NCI-H82 treated with DMSO at 0.1 percent for 48 hours (cell line): ENCODE measurements at regions not wholly inside any gene's neighbourhood (a gene's known extent, or its start where the extent isn't known, plus 50 kb on each side); places are given as distances from the start of the nearest gene placed in this dataset.
"Not testable (repeated sequence)": the region's sequence is repeated elsewhere in the genome, so short reads cannot be mapped to it uniquely, and the experiment has no call there.

ENCODE experiments used
- DNase-seq: peaks from one replicate; lab custom pipeline; 2025; ENCODE audit not compliant: unreplicated experiment; lab: John Stamatoyannopoulos, UW

DNA sequence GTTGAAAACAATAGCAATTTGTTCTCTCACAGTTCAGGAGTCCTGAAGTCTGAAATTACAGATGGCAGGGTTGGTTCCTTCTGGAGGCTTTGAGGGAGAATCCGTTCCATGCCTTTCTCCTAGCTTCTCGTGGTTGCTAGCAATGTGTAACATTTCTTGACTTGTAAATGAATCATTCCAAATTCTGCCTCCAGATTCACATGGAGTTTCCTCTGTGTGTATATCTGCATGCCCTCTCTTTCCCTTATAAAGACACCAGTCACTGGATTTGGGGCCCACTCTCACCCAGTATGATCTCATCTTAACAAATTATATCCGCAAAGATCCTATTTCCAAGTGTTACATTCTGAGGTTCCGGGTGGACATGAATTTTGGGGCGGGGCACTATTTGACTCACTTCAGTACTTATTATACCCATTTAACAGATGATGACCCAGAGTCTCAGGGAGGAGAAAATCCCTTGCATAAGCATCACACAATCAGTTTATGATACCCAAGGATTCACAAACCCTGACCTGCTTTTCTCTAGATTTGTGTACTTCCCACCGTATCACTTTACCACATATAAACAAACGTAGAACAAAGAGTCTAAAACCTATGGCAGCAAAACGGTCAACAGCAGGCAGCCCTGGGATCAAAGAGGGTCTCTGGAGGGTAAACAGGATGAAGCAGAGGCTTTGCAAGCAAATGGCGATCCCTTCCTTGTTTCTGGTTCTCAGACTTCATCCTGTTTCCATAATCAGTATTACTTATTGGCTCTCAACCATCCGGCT is 93.7 kb downstream of the C9orf152 start:
- peak; percentile 3 for DNase-seq

- DNase-seq, result no peak
Observed at GRCh38 chr9:110114859-110115201, 93.1 kb downstream of the C9orf152 start.

DNA sequence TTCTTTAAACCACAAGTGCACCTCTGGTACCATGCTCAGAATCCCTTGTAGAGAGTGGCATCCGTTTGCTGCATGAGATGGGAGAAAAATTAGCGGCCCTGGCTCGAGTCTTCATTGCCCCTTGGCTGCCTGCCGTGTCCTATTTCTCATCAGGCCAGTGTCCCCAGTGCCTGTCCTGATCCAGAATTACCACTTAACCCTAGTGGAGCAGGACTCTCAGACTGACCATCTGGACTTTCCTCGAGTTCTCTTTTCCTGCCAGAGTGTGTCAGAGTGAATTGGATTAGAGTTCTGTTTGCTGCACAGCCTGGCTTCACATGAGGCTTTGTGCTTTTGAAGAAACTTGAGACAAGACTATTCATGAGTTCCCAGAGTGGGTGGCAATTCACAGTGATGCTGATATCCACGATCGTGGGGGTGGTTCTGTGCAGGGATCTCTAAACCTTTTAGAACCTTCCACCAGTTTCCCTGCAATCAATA is 92.6 kb downstream of the C9orf152 start:
- DNase-seq, result peak; percentile 18

GRCh38 chr9:110115826-110116542 is 92.0 kb downstream of the C9orf152 start:
- no peak for DNase-seq

- no peak for DNase-seq
Observed at GRCh38 chr9:110116543-110116885, 91.4 kb downstream of the C9orf152 start.

DNA sequence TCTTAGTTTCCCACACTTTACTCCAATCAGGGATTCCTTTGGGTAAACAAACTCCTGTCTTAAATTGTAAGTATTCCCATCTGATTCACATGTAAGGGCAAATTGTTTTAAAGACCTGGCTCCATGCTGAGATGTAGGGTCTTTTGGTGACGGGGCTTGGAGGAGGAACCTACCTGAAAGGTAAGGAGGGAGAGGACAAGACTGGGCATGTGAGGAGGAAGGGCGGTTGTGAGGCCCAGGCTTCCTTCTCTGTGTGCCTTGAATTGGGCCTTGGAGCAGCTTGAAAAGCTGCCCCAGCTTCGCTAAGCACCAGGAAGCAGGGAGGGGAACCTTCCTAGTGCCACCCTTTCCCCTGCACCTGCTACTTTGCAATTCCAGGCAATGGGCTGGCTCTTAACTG is 86.8 kb downstream of the C9orf152 start:
- DNase-seq, result no peak

GRCh38 chr9:110123341-110124095 is 84.4 kb downstream of the C9orf152 start:
- DNase-seq, result no peak

DNA sequence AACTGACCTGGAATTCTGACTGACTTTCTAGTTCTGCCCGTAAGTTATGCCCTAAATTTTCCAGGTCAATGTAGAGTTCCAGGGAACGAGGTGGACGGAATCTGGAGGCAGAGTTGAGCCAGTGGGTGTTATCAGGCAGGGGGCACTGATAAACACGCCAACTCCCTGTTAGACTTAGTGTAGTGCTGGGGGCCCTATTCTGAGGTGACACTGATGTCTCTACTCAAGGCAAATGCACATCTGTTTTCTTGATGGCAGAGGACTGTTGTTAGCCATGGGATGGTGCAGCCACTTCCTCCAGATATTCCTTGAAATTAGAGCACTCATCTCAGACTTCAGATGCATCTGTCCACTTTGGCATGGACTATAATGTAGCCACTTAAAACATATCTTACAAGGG is 83.5 kb downstream of the C9orf152 start:
- DNase-seq, result no peak

DNA sequence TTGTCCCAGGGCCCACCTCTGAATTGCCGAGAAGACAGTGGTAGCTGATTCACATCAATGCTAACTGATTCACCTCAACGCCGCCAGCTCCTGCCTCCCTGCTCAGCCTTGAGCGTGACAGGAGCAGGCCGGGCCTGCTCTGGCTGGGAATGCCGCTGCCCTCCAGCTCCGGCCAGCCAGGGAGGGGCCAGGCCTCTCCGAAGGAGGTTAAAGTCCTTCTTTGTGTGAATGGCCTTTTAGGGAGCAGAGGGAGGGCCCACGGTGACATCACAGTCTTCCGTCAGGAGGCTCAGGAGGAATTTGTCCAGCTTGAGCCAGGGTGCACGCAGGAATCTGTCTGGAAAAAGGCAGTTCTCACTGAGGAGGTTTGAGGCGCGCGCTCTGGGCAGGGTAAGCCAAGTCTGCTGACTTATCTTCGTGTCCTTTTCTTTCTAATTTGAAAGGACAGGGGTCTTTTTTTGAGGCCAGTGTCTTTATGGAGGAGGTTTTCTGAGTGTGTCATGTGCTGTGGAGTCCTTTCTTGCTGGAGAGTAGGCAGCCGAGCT is 82.7 kb downstream of the C9orf152 start:
- no peak for DNase-seq

GRCh38 chr9:110125763-110126351 is 82.1 kb downstream of the C9orf152 start:
- DNase-seq, result no peak

DNA sequence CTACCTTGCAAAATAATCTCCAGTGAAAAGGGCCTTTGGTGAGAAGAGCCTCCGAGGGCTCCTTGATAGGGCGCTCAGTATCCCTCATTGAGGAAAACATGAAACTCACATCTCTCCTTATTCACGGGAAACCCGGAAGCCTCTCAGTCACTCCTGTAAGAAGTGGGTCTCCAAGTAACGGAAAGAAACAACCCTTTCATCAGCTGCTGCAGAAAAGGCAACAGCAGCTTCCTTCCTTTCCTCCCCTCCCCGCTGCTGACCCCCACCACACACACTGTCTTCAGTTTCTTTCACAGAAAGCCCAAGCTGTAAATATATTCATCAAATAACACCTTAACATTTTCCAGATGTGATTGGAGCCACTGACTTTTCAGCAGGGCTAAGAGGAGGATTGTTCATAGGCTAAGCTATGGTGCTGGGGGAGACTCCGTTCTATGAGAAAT is 81.4 kb downstream of the C9orf152 start:
- DNase-seq, result no peak

DNA sequence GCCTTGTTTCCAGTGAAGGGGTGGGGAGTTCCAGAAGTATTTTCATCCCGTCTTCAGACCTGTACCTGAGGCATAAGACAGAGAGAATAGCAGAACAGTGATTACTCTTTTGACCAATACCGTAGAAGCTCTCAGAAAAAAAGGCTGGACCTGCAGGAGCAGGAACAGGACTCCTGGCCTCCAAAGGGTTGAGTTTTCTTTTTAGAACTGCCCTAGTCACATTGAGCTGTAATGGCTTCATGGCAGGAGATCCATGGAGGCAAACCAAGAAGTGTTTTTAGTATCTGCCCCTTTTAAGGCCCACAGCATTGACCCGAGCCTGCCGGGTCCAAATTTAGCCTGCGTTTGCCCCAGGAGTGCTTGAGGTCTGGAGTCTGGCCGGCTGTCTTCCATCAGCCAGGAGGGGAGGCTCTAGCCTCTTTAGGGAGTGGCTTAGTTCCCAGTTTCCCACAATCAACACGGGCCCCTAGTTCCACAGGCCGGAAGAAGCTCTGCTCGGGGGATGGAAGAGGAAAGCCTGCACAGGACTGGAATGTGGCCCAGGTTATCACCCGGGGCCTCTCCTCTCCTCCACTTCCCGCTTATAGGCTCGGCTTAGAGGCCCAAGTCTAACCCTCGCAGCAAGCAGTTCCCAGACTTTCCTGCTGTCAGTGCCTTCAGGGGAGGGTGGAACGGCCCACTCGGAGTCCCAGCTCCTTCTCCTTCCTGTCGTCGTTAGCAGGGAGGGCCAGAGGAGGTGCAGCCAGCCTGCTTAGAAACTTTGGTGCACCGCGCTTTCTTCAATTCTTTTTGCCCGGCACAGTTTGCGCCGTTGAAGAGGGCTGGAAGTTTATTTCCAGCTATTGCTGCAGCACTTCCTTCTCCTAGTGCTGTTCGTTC is 80.7 kb downstream of the C9orf152 start:
- DNase-seq, result no peak

DNA sequence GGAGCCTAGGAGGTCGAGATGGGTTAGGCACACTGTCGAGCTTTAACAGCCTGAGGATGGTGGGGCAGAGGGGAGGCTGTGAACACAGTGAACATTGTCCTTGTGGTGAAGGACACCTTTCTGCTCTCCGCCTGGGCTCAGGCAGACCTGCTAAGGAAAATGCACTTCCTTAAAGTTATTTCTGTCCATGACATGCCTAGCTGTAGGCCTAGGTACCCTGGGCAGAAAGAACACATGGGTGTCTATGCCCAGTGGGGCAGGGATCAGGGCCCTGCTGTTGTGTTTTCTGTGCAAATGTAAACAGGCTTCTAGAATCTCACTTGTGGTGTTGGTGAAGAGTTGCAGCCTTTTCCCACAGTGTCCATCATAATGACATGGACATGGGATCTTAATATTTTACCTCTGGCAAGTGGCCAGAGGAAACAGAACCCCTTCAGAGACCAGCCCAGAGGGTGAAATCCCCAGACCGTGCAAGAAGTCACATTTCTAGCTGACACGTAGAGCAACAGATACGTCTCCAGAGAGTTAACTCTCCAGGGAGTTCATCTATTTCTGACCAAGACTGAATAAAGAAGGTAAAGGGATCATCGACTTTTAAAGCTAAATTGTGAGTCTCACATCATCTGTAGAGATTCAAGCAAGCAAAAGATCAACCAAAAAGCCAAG is 79.2 kb downstream of the C9orf152 start:
- no peak for DNase-seq

DNA sequence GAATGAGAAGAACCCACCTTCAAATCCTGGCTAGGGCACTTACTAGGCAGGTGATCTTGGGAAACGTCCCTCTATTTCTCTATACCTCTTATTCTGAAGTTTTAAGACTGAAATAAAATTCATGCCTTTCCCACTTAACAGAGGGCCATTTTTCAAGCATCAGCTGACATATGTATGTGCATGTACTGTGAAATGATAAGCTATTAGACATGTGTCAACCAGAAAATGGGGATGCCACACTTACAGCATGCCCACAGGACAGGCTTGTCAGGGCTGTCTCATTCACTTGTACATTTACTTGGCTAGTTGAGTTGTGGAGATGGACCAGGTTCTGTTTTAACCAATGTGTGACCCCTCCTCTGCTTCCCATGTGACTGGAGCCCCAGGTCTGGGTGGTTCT is 78.5 kb downstream of the C9orf152 start:
- DNase-seq, result no peak

- DNase-seq, result no peak
Observed at GRCh38 chr9:110130211-110130610, 77.7 kb downstream of the C9orf152 start.

DNA sequence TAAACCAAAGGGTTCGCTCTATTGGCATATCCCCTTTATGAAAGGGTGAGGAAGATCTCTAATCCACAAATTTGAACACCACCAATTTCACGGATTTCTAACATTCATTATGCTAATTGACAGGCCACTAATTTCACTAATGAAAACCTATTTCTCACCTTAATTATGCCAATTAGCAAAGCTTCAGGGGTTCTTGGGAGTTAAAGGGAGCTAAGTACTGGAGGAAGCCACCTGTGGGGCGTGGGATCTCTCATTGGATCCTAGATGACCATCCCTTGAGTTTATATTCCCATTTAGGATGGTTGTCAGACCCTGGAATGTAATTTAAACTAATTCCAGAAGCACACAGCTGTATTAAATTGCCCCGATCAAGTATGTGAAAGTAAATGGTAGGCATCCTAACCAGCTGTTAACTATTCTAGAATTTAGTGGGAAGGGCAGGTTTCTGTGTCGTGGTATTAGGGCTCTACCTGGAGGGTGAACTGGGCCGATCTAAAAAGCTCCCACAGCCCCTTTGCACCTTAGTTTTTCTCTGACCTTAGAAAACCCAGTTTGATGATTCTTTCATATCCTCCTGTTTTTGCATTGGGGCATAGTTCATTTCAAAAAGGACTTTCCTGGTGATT is 77.1 kb downstream of the C9orf152 start:
- DNase-seq, result no peak

- no peak for DNase-seq
Observed at GRCh38 chr9:110131499-110131898, 76.5 kb downstream of the C9orf152 start.

DNA sequence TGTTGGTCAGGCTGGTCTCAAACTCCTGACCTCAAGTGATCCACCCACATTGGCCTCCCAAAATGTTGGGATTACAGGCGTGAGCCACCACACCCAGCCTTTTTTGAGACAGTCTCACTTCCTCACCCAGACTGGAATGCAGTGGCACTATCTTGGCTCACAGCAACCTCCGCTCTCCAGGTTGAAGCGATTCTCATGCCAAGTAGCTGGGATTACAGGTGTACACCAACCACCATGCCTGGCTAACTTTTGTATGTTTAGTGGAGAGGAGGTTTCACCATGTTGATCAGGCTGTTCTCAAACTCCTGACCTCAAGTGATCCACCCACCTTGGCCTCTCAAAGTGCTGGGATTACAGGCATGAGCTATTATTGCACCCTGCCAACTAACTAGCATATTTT is 75.4 kb downstream of the C9orf152 start:
- DNase-seq, result not testable (repeated sequence)

GRCh38 chr9:110133059-110133458 is 74.9 kb downstream of the C9orf152 start:
- no peak for DNase-seq
